NCI-H226 (cell line): ENCODE measurements at regions not wholly inside any gene's neighbourhood (a gene's known extent, or its start where the extent isn't known, plus 50 kb on each side); places are given as distances from the start of the nearest gene placed in this dataset.

Experiments used
- DNase-seq: peaks from one replicate; pipeline ENCODE4 v3.0.0-alpha.2; 2015

DNA sequence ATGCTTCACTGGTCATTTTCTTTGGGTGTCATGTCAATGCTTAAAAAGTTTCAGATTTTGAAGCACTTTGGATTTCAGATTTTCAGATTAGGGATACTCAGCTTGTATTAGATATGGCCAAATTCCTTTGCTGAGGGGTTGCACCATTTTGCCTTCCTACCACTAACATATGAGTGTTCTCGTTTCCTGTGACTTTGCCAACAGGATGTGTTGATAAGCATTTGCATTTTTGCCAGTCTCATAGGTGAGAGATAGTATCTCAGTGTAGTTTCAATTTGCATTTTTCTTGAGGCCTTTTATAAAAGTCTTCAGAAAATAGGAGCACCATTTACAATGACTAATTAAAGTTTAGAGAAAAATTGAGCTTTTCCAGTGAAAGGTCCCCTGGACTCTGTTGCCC is 71.6 kb upstream of the CLCN4 start:
- DNase-seq = peak; percentile 65

DNA sequence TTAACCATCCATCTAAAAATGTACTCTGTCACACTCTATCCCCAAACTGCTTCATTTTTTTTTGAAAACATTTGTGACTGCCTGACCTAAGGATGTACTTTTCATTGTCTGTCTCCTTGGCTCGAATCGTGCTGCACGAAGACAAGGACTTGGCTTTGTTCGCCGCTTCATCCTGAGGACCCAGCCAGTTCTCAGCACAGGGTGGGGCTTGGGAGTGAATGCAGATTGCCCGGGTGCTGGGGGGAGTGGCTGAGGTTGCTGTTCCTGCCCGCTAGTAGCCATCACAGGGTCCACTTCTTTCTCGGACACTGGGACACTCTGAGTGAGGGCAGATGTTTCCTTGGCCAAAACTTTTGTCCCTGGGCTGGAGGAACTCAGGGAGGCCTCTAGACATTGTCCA is 70.1 kb upstream of the CLCN4 start:
- DNase-seq = no peak

GRCh38 chrX:10087391-10087790 is 69.4 kb upstream of the CLCN4 start:
- no peak for DNase-seq

DNA sequence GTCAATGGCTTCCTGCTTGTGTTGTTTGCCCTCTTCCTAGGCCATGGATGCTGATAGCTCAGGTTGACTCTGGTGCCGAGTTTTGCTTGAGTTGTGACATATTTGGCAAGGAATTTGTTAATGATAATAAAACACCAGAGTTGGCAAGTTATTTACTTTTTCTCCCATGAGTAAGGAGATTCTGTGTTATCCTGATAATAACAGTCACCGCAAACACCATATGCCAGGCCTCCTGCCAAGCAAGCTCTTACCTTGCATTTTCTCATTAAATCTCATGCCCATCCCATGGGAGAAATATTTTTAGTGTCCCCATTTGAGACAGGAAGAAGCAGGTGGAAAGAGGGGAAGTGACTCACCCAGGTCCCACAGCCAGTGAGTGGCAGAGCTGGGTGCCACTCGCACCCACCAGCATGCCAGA is 67.4 kb upstream of the CLCN4 start:
- DNase-seq = peak; percentile 72

DNA sequence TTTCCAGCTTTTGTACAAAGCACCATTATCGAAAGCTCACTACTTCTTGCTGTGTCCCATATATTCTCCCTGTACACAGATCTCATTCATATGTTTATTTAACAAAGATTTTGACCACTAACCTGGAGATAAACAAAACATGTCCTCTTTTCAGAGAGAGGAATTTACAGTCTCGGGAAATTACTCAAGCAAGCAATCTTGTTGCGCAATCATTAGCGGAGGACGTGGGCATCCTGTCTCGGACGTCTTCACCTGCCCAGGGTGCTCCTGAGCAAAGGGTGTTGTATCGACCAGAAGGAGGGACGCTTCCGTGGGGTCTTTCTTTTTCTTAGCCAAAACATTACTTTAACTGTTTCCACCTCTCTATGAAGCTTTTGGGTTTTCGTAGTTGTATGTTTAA is 66.5 kb upstream of the CLCN4 start:
- DNase-seq = peak; percentile 53

- DNase-seq = no peak
Observed at GRCh38 chrX:10095246-10095645, 61.5 kb upstream of the CLCN4 start.

DNA sequence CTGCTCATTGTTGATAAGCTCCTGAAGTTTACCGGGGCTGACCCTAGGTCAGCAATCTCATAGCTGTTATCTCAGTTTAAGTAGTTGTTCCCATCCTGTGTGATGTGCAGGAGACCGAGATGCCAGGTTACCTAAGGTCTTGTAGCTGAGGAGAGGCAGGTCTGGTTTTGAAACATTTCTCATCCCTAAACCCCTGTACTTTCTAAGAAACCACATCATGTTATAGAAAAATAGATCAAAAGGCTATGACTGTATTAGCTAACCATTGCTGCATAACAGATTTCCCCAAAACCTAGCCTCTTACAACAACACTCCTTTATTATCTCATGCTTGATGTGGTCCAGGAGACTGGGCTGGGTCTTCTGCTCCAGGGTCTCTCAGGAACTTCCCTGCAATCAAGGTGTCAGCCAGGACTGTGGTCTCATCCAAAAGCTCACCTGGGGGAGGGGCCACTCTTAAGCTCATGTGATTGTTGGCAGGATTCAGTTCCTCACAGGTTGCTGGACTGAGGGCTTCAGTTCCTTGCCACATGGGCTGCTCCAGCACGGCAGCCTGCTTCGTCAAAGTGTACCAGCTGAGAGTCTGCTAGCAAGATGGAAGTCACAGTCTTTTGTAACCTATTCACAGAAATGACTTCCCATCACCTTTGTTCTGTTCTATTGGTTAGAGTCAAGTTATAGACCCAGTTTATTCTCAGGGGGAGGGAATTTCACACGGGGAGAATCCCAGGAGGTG is 60.9 kb upstream of the CLCN4 start:
- DNase-seq = no peak

DNA sequence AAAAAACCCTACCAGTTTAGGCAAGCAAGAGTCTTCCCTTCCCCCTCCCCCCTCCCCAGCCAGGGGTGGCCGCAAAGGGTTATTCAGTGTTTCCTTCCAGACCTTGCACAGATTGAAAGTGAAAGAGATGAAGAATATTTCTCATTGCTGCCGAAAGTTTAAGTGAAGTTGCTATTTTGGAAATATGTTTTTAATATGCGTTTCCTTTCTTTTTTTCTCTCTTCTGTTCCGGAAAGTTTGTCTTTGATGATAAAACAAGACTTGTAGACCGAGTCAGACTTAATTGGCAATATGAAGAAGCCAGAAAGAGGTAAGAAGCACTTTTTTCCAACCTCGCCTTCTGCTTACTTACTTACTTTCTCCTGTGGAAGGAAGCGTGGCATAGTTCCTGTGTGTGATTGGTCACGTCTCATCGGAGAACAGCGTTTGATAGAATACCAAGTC is 58.5 kb upstream of the CLCN4 start:
- no peak for DNase-seq

GRCh38 chrX:10099411-10099810 is 57.4 kb upstream of the CLCN4 start:
- DNase-seq = no peak

DNA sequence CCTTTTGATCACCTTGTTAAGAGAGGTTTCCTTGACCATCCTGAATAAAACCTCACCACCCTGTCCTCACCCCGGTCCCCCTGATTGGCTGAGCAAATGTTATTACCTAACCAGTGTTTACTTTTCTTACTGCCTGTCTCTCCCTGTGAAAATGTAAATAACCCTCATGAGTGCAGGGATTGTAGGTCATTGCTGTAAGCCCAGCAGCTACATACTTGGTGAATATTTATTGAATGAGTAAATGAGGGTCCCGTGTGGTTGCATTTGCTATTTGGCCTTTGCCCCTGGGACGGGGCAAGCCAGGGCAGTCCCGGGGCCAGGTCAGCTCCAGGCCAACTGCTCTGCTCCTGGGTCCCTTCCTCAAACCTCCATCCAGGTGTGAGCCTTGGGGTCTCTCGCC is 55.5 kb upstream of the CLCN4 start:
- no peak for DNase-seq

GRCh38 chrX:10102046-10102704 is 54.6 kb upstream of the CLCN4 start:
- no peak for DNase-seq

GRCh38 chrX:10103023-10103422 is 53.8 kb upstream of the CLCN4 start:
- no peak for DNase-seq

DNA sequence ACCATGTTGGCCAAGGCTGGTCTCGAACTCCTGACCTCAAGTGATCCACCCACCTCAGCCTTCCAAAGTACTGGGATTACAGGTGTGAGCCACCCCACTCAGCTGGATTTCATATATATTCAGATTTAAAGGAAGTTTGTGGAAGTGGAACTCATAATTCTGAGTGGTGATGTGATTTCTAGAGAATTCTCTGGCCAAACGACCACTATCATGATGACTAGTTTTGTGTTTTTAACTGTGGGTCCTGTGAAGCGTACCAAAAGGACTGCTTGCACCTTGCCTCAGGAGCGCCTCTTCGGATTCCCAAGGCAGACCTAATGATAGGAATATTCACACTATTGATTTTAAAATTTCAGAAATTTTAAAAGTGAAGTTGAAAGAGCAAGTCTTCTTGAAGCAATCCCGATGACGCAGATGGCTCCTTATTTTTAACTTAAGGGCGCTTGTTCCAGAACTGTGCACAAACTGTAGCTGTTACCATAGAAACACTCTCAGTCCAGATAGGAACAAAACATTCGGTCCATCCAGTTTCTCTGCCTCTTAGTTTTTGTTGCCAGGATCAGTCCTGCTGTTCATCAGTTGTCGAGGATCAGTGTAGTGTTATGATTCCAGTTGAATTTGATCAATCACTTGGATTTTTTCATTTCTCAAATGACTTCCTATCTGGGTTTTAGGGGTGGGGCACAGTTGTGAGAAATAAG is 51.7 kb upstream of the CLCN4 start:
- no peak for DNase-seq

DNA sequence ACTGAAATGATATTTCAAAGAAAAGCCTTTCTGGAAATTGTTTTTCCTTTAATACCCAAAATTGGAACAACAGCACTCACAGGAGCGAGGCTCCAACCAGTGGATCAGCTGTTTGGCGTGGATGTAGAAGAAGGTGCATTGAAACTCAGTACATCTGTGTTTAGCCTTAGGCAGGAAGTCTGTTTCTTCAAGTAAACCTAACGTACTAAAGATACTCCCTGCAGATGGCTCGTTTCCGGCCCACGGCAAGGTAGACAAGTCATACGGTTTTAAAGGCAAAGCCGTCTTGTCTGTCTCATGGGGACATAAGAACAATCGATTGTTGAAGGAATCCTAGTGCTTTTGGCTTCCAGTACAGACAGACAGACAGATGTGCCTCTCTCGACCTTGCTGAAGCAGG is 50.0 kb upstream of the CLCN4 start:
- DNase-seq = no peak
